Skin of body (tissue), 1 donor: ENCODE measurements at regions not wholly inside any gene's neighbourhood (a gene's known extent, or its start where the extent isn't known, plus 50 kb on each side); places are given as distances from the start of the nearest gene placed in this dataset.
A peak's percentile ranks its signal among the peaks of the same experiment; 100 is the strongest.

Source experiments
- DNase-seq: peaks from one replicate; lab custom pipeline; 2025; lab: John Stamatoyannopoulos, UW

GRCh38 chr10:4663162-4663992 is 162.6 kb upstream of the AKR1E2 start:
- DNase-seq = peak; percentile 69

- no peak for DNase-seq
Measured at GRCh38 chr10:4662576-4663161, 163.3 kb upstream of the AKR1E2 start.

- no peak for DNase-seq
Measured at GRCh38 chr10:4661511-4662255, 164.3 kb upstream of the AKR1E2 start.

GRCh38 chr10:4658777-4659176 is 167.2 kb upstream of the AKR1E2 start:
- no peak for DNase-seq

- peak; percentile 50 for DNase-seq
Measured at GRCh38 chr10:4656576-4657194, 169.3 kb upstream of the AKR1E2 start.

GRCh38 chr10:4655879-4656278 is 170.1 kb upstream of the AKR1E2 start:
- DNase-seq = no peak

GRCh38 chr10:4655406-4655805 is 170.6 kb upstream of the AKR1E2 start:
- DNase-seq = no peak

- DNase-seq = no peak
Measured at GRCh38 chr10:4654496-4654895, 171.5 kb upstream of the AKR1E2 start.

- DNase-seq = no peak
Measured at GRCh38 chr10:4653160-4653559, 172.8 kb upstream of the AKR1E2 start.

GRCh38 chr10:4652111-4653010 is 173.6 kb upstream of the AKR1E2 start:
- DNase-seq = no peak

GRCh38 chr10:4651404-4652037 is 174.5 kb upstream of the AKR1E2 start:
- DNase-seq = no peak

GRCh38 chr10:4650582-4650981 is 175.4 kb upstream of the AKR1E2 start:
- peak; percentile 31 for DNase-seq

- DNase-seq = peak; percentile 54
Measured at GRCh38 chr10:4649886-4650508, 176.0 kb upstream of the AKR1E2 start.

GRCh38 chr10:4649471-4649870 is 176.5 kb upstream of the AKR1E2 start:
- DNase-seq = no peak

- peak; percentile 15 for DNase-seq
Measured at GRCh38 chr10:4648999-4649398, 177.0 kb upstream of the AKR1E2 start.

GRCh38 chr10:4647109-4647785 is 178.8 kb upstream of the AKR1E2 start:
- DNase-seq = no peak

- no peak for DNase-seq
Measured at GRCh38 chr10:4646547-4646946, 179.5 kb upstream of the AKR1E2 start.

- no peak for DNase-seq
Measured at GRCh38 chr10:4645836-4646235, 180.2 kb upstream of the AKR1E2 start.

GRCh38 chr10:4643471-4643870 is 182.5 kb upstream of the AKR1E2 start:
- no peak for DNase-seq
